HepG2 (cell line): ENCODE measurements at regions not wholly inside any gene's neighbourhood (a gene's known extent, or its start where the extent isn't known, plus 50 kb on each side); places are given as distances from the start of the nearest gene placed in this dataset.

Experiments used
- ARNT2 ChIP-seq: sonication (generic); formaldehyde crosslinking; IDR thresholded peaks from 2 replicates; pipeline ENCODE4 v1.8.0; 2022; ENCODE audit warnings: mild to moderate bottlenecking, low read depth, missing genetic modification reagents, moderate library complexity
- ATF3 ChIP-seq: sonication (generic); formaldehyde crosslinking; IDR thresholded peaks from 2 replicates; pipeline ENCODE4 v1.4.0; 2020; ENCODE audit warnings: missing genetic modification reagents
- CCAR2 ChIP-seq: fragments of 200-400 bp; formaldehyde crosslinking; optimal IDR thresholded peaks from 2 replicates; pipeline ENCODE3; 2018; ENCODE audit warnings: low read depth, mild to moderate bottlenecking, low read length, moderate library complexity
- FLYWCH1 ChIP-seq: sonication (generic); formaldehyde crosslinking; IDR thresholded peaks from 2 replicates; pipeline ENCODE4 v1.8.1; 2023; ENCODE audit warnings: mild to moderate bottlenecking, missing genetic modification reagents
- MAX ChIP-seq: IDR thresholded peaks from 2 replicates; pipeline ENCODE4 v1.6.1; 2012; ENCODE audit warnings: inconsistent platforms
- POLR2A ChIP-seq, 2 experiments: IDR thresholded peaks; 2 replicates each; pipeline ENCODE4 v1.6.1; 2011; ENCODE audit warnings: low read depth in 2 of 2, low read length in 2 of 2, mild to moderate bottlenecking in 1 of 2, moderate library complexity in 1 of 2; ENCODE audit not compliant: insufficient read depth in 1 of 2
- RARG ChIP-seq: sonication (generic); formaldehyde crosslinking; IDR thresholded peaks from 2 replicates; pipeline ENCODE4 v1.4.0; 2020; ENCODE audit warnings: low read depth, mild to moderate bottlenecking, missing genetic modification reagents
- RXRA ChIP-seq: sonication (generic); formaldehyde crosslinking; IDR thresholded peaks from 2 replicates; pipeline ENCODE4 v1.5.1; 2020; ENCODE audit warnings: missing genetic modification reagents
- SAP130 ChIP-seq: IDR thresholded peaks from 2 replicates; pipeline ENCODE4 v1.6.1; 2016; ENCODE audit warnings: low read depth
- ZNF274 ChIP-seq: sonication (generic); formaldehyde crosslinking; IDR thresholded peaks from 2 replicates; pipeline ENCODE4 v1.5.1; 2020; ENCODE audit warnings: mild to moderate bottlenecking, missing genetic modification reagents
- ZNF777 ChIP-seq: sonication (generic); formaldehyde crosslinking; IDR thresholded peaks from 2 replicates; pipeline ENCODE4 v1.4.0; 2020; ENCODE audit warnings: missing genetic modification reagents

- TF ChIP-seq POLR2A (IDR thresholded peaks at IDR 0.05; ENCODE audit: insufficient read depth in 1 of 2, low read depth in 2 of 2, low read length in 2 of 2), result no peak
- TF ChIP-seq MAX, result no peak
- no peak for TF ChIP-seq RARG
- TF ChIP-seq CCAR2, result no peak
- TF ChIP-seq FLYWCH1 (CRISPR knock-in tag), result no peak
- TF ChIP-seq ZNF274, result no peak
- no peak for TF ChIP-seq ZNF777 (CRISPR knock-in tag)
- no peak for TF ChIP-seq ARNT2 (CRISPR knock-in tag)
- TF ChIP-seq SAP130 (CRISPR knock-in tag), result no peak
- TF ChIP-seq ATF3 (CRISPR knock-in tag), result no peak
- no peak for TF ChIP-seq RXRA (CRISPR knock-in tag)
Observed at GRCh38 chr6:16968101-16968500, 133.7 kb upstream of the STMND1 start.
